ENCODE measurements at regions not wholly inside any gene's neighbourhood (a gene's known extent, or its start where the extent isn't known, plus 50 kb on each side); places are given as distances from the start of the nearest gene placed in this dataset.

DNA sequence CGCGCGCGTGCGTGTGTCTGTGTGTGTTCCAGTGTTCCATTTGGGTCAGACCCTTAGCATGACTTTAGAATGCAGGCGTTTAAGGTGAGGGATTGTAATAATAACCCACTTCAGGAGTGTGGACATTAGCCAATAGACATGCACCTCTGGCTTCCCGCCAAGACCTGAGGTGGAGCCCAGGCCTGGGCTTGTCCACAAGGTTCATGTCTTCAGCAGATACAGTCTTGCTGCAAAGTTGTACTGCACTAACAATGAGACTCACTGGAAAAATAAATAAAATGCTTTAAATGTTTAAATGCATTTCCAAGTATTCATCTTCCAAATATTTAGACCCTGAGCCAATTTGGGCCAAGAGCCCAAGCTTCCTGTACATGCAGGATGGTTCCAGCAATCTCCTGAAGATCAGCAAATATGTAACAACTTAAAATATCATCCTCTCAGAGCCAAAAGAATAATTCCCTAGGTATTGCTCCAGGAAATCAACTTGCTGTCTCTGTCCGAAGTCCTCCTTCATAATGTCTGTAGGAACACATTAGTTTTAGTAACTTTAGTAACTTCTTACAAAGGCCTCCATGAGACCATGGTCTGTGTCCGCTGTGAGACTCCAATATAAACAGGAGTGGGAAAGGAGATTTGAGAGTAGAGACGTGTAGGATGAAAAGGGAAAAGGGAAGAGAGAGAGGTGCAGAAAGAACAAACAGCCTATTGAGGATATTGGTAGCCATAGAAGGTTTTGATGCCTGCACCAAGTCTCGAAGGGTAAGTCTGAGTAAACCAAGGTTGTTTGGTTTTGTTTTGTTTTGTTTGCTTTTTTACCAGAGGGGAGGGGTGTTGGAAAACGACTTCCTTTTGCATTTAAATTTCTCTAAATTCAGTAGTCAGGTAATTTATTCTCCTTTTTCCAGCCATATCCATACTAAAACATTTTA, 98.5 kb upstream of the KLF3 start:
- DNase-seq (ENCODE audit: low spot score), result peak; percentile 53

- DNase-seq (ENCODE audit: low spot score), result no peak
Observed at GRCh38 chr4:38566806-38567398, 97.1 kb upstream of the KLF3 start.

- no peak for DNase-seq (ENCODE audit: low spot score)
Observed at GRCh38 chr4:38567457-38567856, 96.5 kb upstream of the KLF3 start.

- DNase-seq (ENCODE audit: low spot score), result no peak
Observed at GRCh38 chr4:38568768-38569167, 95.2 kb upstream of the KLF3 start.

- no peak for DNase-seq (ENCODE audit: low spot score)
Observed at GRCh38 chr4:38570647-38571276, 93.2 kb upstream of the KLF3 start.

DNA sequence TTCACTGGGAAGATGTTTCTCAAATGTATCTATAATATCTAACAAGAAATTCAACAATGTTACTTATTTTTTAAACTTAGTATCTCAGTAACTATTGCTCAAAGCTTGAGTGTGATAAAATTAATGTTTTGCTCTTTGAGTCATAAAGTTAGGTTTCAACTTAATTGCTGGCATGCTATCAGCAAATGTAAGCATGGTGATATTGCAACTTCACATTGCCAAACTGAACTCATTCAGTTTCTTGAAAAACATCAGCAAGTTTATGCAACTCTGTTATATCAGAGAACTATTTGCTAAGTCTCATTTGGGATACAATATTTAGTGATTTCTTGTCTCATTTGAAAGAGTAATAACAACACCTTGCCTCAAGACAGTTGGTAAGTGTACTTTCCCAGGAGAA, 91.2 kb upstream of the KLF3 start:
- DNase-seq (ENCODE audit: low spot score), result no peak

DNA sequence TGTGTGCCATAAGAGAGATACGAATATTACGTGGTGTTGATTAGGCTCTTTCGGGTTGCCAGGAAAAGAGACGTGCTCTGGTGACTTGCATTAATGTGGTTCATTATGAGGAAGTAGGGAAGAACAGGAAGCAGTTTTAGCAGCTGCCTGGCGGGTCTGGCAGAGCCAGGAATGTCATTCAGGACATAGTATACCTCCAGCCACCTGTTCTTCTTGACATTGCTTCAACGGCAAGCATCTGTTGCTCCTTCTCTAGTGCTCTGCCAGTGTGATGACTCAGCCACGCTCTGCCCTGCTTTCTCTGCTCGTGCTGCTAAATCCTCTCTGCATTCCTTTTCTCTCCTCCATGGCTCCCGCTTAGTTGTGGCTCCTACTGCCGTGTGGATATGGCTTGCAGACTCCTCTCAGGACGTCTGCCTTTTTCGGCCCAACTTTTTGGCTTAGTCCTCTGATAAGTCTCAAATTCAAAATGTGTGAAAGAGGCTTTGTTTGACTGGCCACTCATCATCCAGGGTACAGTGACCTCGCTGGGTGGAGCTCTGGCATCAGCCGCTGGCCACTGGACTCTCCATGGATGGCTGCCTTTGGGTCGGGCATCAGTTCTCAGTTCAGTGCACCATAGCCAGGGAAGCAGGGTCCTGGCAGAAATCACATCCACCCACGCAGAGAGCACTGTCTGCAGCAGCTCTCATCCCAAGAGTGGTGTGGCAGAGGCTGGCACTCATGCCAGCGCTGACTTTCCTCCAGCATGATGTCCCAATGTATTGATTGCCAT, 89.3 kb upstream of the KLF3 start:
- no peak for DNase-seq (ENCODE audit: low spot score)

- no peak for DNase-seq (ENCODE audit: low spot score)
Observed at GRCh38 chr4:38576767-38577166, 87.2 kb upstream of the KLF3 start.

DNA sequence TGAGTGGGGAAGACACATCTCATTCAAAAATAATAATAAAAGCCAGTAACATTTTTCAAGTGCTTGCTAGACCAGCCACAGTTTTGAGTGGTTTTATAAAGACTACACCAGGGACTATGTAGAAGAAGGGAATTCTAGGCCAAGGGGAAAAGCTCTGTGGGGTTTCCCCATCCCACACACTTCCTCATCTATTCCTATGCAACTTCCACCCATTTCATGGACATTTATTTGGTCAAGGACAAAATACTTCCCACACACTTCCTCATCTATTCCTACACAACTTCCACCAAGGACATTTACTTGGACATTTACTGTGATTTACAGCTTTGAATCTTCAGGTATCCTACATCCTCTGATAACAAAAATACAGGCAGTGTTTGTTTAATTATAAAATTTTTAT, 86.5 kb upstream of the KLF3 start:
- DNase-seq (ENCODE audit: low spot score), result no peak

- DNase-seq (ENCODE audit: low spot score), result no peak
Observed at GRCh38 chr4:38581426-38582106, 82.4 kb upstream of the KLF3 start.

DNA sequence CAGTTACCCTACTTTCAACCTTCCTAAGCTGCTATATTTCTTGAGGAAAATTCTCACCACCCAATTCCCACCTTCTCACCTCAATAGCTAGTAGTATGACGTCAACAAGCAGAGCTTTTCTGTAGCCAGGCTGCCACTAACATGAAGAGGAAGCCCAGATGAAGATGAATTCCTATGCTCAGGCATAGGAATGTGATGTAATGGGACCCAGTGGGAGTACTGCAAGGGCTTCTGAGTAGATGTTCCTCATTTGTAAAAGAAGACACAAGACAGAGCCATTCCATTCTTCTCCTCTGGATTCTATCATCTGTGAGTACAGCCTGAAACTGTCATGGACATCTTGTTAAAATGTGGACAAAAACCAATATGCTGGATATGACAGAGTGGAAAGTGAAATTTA, 81.6 kb upstream of the KLF3 start:
- no peak for DNase-seq (ENCODE audit: low spot score)

DNA sequence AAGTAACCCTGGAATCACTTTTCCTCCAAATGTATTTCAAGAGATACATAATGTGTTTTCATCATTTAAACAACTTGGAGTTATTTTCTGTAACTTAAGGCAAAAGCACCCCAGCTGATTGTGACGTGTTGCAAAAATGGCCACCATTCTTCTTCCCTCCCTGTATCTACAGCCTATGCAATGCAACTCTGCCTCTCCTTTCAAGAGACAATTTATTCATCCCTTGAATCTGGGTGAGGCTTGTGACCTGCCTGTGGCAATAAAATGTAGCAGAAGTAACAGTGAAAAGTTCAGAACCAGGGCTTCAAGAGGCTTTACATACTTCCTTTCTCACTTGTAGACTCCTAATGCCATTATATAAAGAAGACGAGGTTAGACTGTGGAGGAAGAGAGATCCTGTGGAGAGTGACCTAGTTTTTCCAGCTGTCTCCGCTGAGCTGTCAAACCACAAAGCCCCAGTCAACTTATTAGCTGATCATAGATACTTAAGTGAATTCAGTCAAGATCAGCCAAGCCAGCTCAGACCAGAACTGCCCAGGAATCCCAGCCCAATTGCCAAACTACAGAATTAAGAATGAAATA, 81.0 kb upstream of the KLF3 start:
- DNase-seq (ENCODE audit: low spot score), result no peak

- DNase-seq (ENCODE audit: low spot score), result no peak
Observed at GRCh38 chr4:38585871-38586270, 78.1 kb upstream of the KLF3 start.

GRCh38 chr4:38587106-38587505, 76.9 kb upstream of the KLF3 start:
- DNase-seq (ENCODE audit: low spot score), result no peak

DNA sequence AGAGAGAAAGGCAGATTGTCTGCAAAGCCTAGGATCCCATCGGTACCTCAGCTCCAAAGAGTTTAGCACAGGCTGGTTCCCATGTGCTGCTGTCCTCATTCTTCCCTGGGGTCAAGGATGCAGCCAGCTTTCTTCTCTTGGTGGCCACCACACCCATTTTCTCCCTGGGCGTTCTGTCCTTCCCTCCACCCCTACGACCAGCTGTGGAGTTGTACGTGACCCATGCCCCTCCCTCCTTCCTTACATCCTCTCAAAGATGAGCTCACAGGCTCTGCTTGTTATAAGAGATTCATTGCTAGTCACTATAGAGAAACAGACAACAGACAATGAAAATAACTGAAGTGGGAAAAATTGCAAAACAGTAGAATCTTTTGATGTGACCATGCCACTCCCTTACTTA, 74.0 kb upstream of the KLF3 start:
- no peak for DNase-seq (ENCODE audit: low spot score)

DNA sequence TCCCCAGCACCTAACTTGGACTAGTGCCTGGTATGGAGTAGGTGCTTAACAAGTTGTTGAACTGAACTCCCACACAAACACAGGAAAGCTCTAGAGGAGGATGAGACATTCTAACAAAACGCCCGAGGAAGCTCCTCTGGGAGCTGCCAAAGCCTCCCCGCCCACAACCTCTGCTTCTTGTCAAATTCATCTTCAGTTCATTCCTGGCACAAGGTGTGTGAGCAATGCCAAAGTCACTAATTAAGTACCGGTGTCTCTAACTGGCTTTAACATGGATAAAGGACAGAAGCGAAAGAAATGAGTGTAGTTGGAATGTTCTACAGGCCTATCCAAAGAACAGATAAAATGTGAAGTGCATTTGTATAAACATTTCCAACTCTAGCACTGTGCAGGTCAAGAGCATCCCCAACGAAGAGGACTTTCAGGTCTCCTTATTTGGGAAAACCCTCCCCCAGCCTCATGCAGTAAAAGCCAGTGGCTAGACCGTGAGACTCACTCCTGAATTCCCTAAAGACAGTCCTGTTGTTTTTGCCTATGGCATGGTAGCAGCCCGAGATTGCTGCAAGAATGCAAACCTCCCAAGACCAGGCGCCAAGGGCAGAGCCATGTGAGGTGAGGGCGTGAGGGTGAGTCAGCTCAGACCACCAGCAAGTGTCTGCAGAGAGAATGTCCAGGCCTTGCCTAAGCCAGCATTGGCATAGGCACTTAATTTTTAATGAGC, 72.2 kb upstream of the KLF3 start:
- DNase-seq (ENCODE audit: low spot score), result no peak

- no peak for DNase-seq (ENCODE audit: low spot score)
Observed at GRCh38 chr4:38598489-38598888, 65.5 kb upstream of the KLF3 start.

GRCh38 chr4:38600575-38600974, 63.4 kb upstream of the KLF3 start:
- no peak for DNase-seq (ENCODE audit: low spot score)

- no peak for DNase-seq (ENCODE audit: low spot score)
Observed at GRCh38 chr4:38601244-38601915, 62.6 kb upstream of the KLF3 start.

DNA sequence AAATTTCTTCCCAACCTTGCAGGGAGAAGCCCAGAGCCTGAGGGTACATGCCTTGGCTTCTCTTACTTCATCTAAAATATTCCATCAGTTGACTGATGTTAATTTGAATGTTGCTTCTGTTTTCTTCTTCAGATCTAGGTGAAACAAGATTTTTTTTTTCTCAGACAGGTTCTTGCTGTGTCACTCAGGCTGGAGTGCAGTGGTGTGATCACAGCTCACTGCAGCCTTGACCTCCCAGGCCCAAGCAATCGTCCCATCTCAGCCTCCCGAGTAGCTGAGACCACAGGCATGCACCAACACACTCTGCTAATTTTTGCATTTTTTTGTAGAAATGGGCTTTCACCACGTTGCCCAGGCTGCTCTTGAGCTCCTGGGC, 62.1 kb upstream of the KLF3 start:
- DNase-seq (ENCODE audit: low spot score), result no peak

All from AG08396 (cell line).